HFFc6 (cell line): ENCODE measurements at regions not wholly inside any gene's neighbourhood (a gene's known extent, or its start where the extent isn't known, plus 50 kb on each side); places are given as distances from the start of the nearest gene placed in this dataset.

Experiments used
- DNase-seq: peaks from one replicate; pipeline ENCODE4 v3.0.0-alpha.2; 2018
- H3K27ac Mint-ChIP-seq: 2 replicates; pipeline ENCODE4 v1.8.0; 2020; ENCODE audit warnings: mild to moderate bottlenecking, mixed read lengths
- H3K27me3 Mint-ChIP-seq: 2 replicates; pipeline ENCODE4 v1.8.0; 2021; ENCODE audit warnings: mild to moderate bottlenecking, moderate library complexity, mixed read lengths; ENCODE audit not compliant: insufficient read depth
- H3K36me3 Mint-ChIP-seq: 2 replicates; pipeline ENCODE4 v1.8.0; 2021; ENCODE audit warnings: low read depth, mixed read lengths
- H3K4me1 Mint-ChIP-seq: 2 replicates; pipeline ENCODE4 v1.8.0; 2020; ENCODE audit warnings: low read depth, mixed read lengths
- H3K4me3 Mint-ChIP-seq: 2 replicates; pipeline ENCODE4 v1.8.0; 2020; ENCODE audit warnings: mild to moderate bottlenecking, moderate library complexity, mixed read lengths
- H3K9me3 Mint-ChIP-seq: 2 replicates; pipeline ENCODE4 v1.8.0; 2020; ENCODE audit warnings: mild to moderate bottlenecking, mixed read lengths
- CTCF ChIP-seq: fragments of 200-600 bp; sonication (generic); IDR thresholded peaks from 2 replicates; pipeline ENCODE4 v1.5.0; 2021; ENCODE audit warnings: antibody characterized with exemption, mild to moderate bottlenecking

DNA sequence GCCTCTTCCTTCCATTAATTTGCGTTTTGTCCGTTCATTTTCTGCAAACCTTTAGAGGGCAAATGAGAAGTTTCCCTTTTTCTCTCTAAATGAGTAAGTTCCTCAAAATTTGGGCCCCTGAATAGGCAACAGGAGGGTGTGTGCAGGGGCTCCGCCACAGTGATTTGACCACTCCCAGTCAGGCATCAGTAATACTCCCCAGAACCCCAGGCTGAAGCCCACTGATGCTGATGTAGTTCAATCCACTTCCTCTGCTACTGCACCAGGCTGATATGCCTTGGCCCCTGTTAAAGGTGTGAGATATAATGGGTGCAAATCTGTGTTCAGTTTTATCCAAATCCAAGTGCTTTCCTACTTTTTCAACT, 1150.0 kb downstream of the RPIA start:
- Mint-ChIP-seq H3K27ac (no peak overlapping the region), H3K27me3 (no peaks in the 10 kb centered on the region; the same call in 1 of the 2 replicates), H3K9me3 (peaks cover 21% of the 10 kb centered on the region), H3K36me3 (peaks cover 12% of the 10 kb centered on the region), H3K4me1 (no peaks in the 10 kb centered on the region), H3K4me3 (no peak overlapping the region)
- TF ChIP-seq CTCF, result no peak
- DNase-seq, result no peak

GRCh38 chr2:89842180-89842908, 1150.9 kb downstream of the RPIA start:
- no peak overlapping the region for H3K4me3 Mint-ChIP-seq
- no peak for TF ChIP-seq CTCF
- H3K4me1 Mint-ChIP-seq, result no peaks in the 10 kb centered on the region
- H3K9me3 Mint-ChIP-seq, result peaks cover 13% of the 10 kb centered on the region
- no peaks in the 10 kb centered on the region; the same call in 1 of the 2 replicates for H3K27me3 Mint-ChIP-seq
- H3K27ac Mint-ChIP-seq, result no peak overlapping the region
- H3K36me3 Mint-ChIP-seq, result peaks cover 10% of the 10 kb centered on the region; the same call in 1 of the 2 replicates
- DNase-seq, result no peak

DNA sequence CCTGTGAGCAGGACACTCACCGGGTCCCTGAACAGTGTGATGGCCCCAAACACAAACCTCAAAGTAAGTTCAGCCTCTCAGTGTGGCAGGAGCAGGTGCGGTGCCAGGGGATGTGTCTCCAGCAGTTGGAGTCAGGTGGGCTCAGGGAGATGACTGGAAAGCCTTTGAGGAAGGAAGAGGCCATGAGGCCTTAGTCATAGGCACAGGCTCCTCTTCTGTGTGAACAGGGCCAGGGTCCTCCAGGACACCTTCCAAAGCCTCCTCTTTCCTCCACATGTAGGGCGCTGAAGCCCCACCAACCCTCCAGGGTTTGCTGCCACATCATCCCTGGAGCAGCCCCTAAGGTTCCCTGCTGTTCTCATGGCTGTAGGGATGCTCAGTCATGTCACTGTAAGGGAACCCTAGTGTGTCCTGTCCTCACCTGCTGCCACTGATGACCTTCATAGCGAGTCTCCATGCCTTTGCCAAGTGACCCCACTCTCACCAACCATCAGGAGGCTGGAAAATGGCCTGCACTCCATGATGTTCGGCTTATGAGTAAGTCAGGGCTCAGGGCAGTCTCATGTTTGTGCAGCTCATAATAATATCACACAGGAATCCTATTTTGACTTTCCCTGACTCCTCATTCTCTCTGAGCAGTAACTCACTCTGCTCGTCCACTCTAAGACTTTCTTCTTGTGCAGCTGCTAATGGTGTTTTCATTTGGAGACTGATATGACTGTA, 1152.9 kb downstream of the RPIA start:
- H3K27ac Mint-ChIP-seq, result no peak overlapping the region
- H3K4me3 Mint-ChIP-seq, result no peak overlapping the region
- H3K36me3 Mint-ChIP-seq, result peaks cover 10% of the 10 kb centered on the region; the same call in 1 of the 2 replicates
- peaks cover 13% of the 10 kb centered on the region for H3K9me3 Mint-ChIP-seq
- H3K4me1 Mint-ChIP-seq, result no peaks in the 10 kb centered on the region
- H3K27me3 Mint-ChIP-seq, result peaks cover 2% of the 10 kb centered on the region; the same call in 1 of the 2 replicates
- DNase-seq, result no peak
- no peak for TF ChIP-seq CTCF

DNA sequence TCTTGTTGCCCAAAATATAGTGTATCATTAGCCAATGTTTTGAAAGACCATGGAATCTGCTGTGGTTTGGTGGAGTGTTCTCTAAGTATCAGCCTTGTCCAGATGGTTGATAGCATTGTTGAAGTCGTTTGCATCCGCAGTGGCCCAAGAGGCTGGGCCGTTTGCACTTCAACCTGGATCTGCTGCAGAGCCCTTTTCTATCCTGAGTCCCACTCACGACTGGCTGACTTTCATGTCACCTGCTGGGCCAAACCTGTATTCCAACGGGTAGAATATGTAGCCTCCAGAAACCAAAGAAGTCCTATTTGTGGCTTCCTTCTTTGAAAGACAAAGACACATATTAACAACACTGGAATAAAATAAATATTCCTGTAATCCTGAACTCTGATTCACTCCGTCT, 1154.1 kb downstream of the RPIA start:
- no peak for TF ChIP-seq CTCF
- no peak overlapping the region for H3K27ac Mint-ChIP-seq
- peaks cover 13% of the 10 kb centered on the region for H3K9me3 Mint-ChIP-seq
- H3K4me3 Mint-ChIP-seq, result no peak overlapping the region
- no peak for DNase-seq
- peaks cover 5% of the 10 kb centered on the region; the same call in 1 of the 2 replicates for H3K36me3 Mint-ChIP-seq
- H3K27me3 Mint-ChIP-seq, result peaks cover 2% of the 10 kb centered on the region; the same call in 1 of the 2 replicates
- H3K4me1 Mint-ChIP-seq, result no peaks in the 10 kb centered on the region

- Mint-ChIP-seq H3K4me1 (no peaks in the 10 kb centered on the region), H3K9me3 (peaks cover 7% of the 10 kb centered on the region; the same call in 1 of the 2 replicates), H3K36me3 (no peaks in the 10 kb centered on the region), H3K27me3 (peaks cover 2% of the 10 kb centered on the region; the same call in 1 of the 2 replicates), H3K27ac (no peak overlapping the region), H3K4me3 (no peak overlapping the region)
- DNase-seq, result no peak
- no peak for TF ChIP-seq CTCF
Observed at GRCh38 chr2:89848114-89848513, 1156.6 kb downstream of the RPIA start.
